Stimulated activated CD4-positive, alpha-beta T cell treated with anti-CD3 and anti-CD28 coated beads, Interleukin-15, amount 100 ng/mL, for 24 hours (primary cell): ENCODE measurements at regions not wholly inside any gene's neighbourhood (a gene's known extent, or its start where the extent isn't known, plus 50 kb on each side); places are given as distances from the start of the nearest gene placed in this dataset.
"Not testable (repeated sequence)": the region's sequence is repeated elsewhere in the genome, so short reads cannot be mapped to it uniquely, and the experiment has no call there.

Source experiments
- DNase-seq: peaks from one replicate; pipeline ENCODE4 v3.0.0-alpha.2; 2020

GRCh38 chr3:21898316-21898715 is 147.3 kb upstream of the ZNF385D start:
- no peak for DNase-seq

DNA sequence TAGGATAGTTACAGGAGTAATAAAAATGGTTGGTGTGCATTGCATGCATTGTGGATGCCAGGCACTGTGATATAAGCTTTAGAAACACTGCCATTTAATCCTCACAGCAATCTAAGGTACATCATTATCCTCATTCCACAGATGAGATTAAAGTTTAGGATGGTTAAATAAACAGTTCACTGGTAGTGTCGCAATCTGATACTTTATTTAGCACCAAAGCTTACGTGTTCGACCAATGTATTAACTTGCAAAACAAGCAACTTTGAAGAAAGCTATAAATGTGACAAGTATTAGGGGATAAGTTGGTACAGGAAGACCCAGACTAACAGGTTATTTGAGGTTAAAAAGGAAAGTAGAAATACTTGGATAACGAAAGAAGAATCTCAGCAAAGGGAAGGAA is 150.5 kb upstream of the ZNF385D start:
- no peak for DNase-seq

GRCh38 chr3:21902956-21903355 is 151.9 kb upstream of the ZNF385D start:
- no peak for DNase-seq

DNA sequence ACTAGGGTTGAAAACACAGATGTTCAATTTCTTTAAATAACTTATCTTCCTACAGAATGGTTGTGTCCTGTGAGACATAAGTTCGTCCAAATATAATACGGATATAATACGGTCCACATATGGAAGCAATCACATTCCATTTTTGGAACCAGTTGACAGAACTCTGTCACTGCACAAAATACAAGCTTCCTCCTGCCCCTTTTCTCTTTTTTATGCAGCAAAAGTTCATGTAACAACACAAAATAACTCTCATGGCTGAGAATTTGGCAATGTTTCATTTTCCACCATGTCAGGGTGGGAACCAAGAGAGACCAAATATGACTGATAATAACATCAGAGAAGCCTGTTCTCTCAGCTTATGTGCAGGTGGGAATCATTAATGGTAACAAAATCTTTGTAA is 158.1 kb upstream of the ZNF385D start:
- DNase-seq, result no peak

- no peak for DNase-seq
These were observed 161.7 kb upstream of the ZNF385D start for GRCh38 chr3:21912711-21913110.

- no peak for DNase-seq
These were observed 162.8 kb upstream of the ZNF385D start for GRCh38 chr3:21913791-21914190.

GRCh38 chr3:21914451-21914850 is 163.4 kb upstream of the ZNF385D start:
- no peak for DNase-seq

DNA sequence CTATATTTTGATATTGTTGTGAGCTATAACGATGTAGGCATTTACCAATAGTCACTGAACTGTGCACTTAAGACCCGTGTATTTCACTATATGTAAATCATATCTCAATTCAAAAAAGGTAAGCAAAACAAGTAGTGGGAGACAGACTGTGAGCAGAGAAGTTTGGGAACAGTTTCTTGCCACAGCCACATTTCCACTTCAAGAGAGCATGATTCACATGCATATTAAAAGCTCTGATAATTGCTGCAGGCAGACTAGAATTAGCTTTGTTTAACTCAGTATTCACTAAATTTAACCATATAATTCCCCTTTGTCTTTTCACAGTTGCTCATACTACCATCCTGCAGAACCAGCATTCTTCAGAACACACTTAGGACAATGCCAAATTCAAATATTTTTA is 168.4 kb upstream of the ZNF385D start:
- no peak for DNase-seq

- DNase-seq, result no peak
These were observed 169.4 kb upstream of the ZNF385D start for GRCh38 chr3:21920421-21920861.

DNA sequence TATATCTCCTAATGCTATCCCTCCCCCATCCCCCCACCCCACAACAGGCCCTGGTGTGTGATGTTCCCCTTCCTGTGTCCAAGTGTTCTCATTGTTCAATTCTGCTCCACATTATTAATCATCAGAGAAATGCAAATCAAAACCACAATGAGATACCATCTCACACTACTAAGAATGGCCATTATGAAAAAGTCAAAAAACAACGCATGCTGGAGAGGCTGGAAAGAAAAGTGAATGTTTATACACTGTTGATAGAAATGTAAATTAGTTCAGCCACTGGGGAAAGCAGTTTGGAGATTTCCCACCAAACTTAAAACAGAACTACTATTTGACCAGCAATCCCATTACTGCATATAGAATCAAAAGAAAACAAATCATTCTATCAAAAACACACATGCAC is 172.1 kb upstream of the ZNF385D start:
- not testable (repeated sequence) for DNase-seq

DNA sequence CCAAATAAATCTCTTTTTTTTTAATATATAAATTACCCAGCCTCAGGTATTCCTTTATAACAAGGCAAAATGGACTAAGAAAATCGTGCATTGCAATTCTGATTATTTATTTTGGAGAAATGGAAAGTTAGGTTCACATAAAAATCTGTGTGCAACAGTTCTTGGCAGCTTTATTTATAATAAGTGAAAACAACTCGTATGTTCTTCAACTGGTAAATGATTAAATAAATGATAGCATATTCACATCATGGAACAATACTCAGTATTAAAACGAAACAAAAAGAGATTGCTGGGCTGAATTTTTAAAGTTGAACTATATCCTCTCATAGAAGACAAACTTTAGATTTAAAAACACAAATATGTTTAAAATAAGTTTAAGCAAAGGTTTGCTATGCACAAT is 176.3 kb upstream of the ZNF385D start:
- DNase-seq, result no peak

- DNase-seq, result no peak
These were observed 183.6 kb upstream of the ZNF385D start for GRCh38 chr3:21934591-21934990.

GRCh38 chr3:21936207-21936606 is 185.2 kb upstream of the ZNF385D start:
- no peak for DNase-seq

GRCh38 chr3:21938267-21938681 is 187.3 kb upstream of the ZNF385D start:
- no peak for DNase-seq

DNA sequence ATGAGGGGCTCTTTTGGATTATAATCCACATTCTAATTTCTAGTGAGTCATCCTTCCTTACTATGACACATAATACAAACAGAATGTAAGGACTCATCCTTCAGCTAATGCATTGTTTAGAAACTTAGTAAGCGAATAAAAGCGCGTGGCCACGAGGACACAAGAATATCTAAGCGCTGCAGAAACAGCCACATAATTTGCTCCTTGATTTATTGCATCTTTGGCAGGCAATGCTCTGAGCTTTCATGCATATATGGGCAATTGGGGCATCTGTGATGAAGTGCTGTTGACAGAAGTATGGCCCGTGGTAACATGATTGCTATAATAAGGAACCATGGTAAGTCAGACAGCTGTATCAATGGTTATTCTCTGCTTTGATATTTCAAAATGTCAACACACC is 191.3 kb upstream of the ZNF385D start:
- no peak for DNase-seq

GRCh38 chr3:21944251-21944650 is 193.2 kb upstream of the ZNF385D start:
- DNase-seq, result no peak

GRCh38 chr3:21952856-21953255 is 201.8 kb upstream of the ZNF385D start:
- no peak for DNase-seq

- DNase-seq, result no peak
These were observed 203.7 kb upstream of the ZNF385D start for GRCh38 chr3:21954709-21955108.

DNA sequence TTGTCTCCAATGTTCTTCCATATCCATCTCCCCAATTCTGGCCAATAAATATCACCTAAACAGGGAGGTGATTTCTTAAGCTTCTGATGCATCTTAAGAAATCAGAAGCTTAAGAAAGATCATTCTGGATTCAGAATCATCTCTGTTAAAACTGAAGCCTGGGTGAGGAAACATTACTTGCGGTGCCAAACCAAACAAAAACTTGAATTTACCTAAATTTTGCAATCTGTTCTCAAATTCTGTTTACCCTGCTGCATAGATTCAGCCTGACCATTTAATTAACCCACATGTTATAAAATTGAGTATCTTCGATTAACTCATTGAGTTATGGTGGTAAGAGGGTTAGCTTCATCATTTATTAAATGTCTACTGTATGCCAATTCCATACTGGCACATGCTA is 204.4 kb upstream of the ZNF385D start:
- no peak for DNase-seq

DNA sequence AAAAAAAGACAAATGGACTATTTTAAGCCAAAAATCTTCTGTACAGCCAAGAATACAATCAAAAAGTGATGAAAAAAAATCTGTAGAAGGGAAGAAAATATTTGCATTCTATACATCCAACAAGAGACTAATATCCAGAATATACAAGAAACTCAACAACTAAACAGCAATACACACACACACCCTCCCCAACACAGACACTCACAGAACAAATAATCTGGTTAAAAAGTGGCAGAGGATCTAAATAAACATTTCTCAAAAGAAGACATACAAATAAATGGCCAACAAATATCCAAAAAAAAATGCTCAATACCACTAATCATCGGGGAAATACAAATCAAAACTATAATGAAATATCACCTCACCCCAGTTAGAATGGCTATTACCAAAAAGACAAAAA is 209.0 kb upstream of the ZNF385D start:
- DNase-seq, result no peak

DNA sequence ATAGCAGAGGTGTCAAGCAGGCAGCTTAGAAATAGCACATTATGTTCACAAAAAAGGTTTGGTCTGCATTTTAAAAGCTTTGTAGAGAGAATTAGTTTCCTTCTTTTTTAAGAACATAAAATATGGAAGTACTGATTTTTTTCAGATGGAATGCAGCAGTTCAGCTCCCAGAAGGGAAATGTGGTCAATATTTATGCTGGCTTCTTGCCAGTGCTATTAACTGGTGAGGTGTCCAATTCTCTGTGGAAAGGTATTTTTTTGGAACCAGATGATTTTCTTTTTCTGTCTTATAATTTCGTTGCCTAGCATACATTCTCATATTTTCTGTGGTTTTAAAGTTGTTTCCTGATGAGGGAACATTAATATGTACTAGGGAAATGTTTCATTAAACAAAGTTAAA is 211.4 kb upstream of the ZNF385D start:
- no peak for DNase-seq

DNA sequence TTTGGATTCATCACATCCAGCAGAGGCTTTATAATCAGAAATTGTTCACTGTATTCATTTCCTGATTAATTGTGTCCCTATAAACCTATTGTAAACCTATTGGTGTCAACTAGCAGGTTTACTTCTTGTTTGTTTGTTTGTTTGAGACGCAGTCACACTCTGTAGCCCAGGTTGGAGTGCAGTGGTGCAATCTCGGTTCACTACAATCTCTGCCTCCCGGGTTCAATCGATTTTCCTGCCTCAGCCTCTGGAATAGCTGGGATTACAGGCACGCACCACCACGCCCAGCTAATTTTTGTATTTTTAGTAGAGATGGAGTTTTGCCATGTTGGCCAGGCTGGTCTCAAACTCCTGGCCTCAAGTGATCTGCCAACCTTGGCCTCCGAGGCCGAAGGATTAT is 215.4 kb upstream of the ZNF385D start:
- not testable (repeated sequence) for DNase-seq

DNA sequence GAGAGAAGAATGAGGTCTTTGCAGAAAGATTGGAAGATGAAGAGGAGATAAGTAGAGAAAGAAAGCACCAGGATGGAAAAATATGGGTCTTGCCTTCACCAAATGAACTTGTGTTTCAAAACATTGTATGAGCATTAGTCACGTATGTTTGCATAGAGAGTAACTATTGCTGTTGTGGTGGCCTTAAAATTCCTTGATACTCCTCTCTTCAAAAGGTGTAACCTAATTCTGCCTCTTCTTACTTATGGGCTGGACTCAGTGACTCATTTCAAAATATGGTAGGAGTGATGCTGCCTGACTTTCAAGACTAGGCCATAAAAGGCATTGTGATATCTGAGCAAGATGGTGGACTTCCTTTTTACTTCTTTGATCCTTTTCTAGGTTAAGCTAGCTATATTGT is 228.7 kb upstream of the ZNF385D start:
- no peak for DNase-seq

DNA sequence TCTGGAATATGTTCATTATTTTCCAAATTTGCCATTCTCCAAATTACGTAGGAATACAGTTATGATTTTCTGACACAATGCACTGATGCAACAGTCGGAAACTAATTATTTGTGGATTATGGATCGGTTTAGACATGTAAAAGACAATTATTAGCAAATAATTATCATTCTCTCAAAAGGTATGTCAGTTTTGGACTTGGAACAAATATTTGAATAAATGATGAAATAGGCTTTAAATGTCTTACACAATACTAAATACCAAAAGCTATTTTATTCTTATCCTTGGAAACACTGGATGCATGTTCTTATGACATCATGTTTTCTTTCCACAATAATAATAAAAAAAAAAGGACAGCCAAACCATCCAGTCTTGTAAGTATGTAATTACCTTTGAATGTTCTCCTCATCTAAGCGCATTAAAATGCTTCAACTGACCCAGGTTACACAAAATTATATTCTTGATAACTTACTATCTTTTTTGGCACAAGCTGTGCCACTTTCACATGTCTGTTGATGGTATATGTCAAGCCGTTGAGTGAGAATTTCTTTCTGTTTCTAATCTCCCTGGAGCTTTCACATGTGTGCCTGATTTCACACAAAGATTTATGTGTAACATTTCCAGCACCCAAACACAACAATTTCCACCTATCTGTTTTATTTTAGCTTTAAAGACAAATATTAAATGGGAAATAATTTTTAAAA is 238.5 kb upstream of the ZNF385D start:
- DNase-seq, result no peak

- no peak for DNase-seq
These were observed 240.1 kb upstream of the ZNF385D start for GRCh38 chr3:21991061-21991460.
